Lower leg skin (tissue), 3 donors: ENCODE measurements at regions not wholly inside any gene's neighbourhood (a gene's known extent, or its start where the extent isn't known, plus 50 kb on each side); places are given as distances from the start of the nearest gene placed in this dataset.

Experiments
- POLR2A ChIP-seq, 2 donors: fragments of 450-650 bp; IDR thresholded peaks; one replicate each; pipeline ENCODE4 v1.6.1; 2016 to 2017; ENCODE audit warnings: antibody characterized with exemption in 2 of 2, mild to moderate bottlenecking in 1 of 2, moderate library complexity in 1 of 2
- TF ChIP-seq, protein P1 (sequence below), 3 donors: fragments of 450-650 bp; IDR thresholded peaks; one replicate each; pipeline ENCODE4 v1.5.1; 2016; ENCODE audit warnings: antibody characterized with exemption in 3 of 3, mild to moderate bottlenecking in 3 of 3, moderate library complexity in 2 of 3

DNA sequence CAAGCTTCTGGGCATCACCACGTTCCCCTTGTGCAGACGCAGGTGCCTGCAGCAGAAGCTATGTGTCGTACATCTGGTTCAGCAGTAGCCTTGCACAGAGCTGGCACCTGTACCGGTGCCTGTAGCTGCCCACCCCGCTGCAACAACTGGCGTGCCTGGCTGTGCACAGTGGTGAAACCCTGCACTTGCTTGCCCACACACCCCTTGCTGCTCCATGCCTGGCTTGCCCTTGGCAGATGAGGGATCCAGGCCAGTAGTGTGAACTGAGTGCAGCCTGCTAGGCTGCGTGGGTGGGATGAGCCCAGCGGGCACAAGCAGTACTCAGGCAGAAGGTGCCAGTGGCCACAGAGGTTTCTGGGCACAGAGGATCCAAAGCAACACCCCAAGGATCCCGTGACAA is 528.4 kb downstream of the PPARGC1A start:
- TF ChIP-seq, protein P1, sequence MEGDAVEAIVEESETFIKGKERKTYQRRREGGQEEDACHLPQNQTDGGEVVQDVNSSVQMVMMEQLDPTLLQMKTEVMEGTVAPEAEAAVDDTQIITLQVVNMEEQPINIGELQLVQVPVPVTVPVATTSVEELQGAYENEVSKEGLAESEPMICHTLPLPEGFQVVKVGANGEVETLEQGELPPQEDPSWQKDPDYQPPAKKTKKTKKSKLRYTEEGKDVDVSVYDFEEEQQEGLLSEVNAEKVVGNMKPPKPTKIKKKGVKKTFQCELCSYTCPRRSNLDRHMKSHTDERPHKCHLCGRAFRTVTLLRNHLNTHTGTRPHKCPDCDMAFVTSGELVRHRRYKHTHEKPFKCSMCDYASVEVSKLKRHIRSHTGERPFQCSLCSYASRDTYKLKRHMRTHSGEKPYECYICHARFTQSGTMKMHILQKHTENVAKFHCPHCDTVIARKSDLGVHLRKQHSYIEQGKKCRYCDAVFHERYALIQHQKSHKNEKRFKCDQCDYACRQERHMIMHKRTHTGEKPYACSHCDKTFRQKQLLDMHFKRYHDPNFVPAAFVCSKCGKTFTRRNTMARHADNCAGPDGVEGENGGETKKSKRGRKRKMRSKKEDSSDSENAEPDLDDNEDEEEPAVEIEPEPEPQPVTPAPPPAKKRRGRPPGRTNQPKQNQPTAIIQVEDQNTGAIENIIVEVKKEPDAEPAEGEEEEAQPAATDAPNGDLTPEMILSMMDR (IDR thresholded peaks at IDR 0.05) = no peak
- TF ChIP-seq POLR2A (IDR thresholded peaks at IDR 0.05) = no peak
